Lung (tissue), 11 donors: ENCODE measurements at regions not wholly inside any gene's neighbourhood (a gene's known extent, or its start where the extent isn't known, plus 50 kb on each side); places are given as distances from the start of the nearest gene placed in this dataset.

Experiments used
- ATAC-seq: fragments of 200-7000 bp; cut with Tn5 transposase; one replicate; pipeline ENCODE4 v1.9.1; 2020; ENCODE audit warnings: moderate number of reproducible peaks; ENCODE audit not compliant: insufficient read depth, low FRiP score
- DNase-seq, 3 donors: peaks; one replicate each; pipeline ENCODE4 v3.0.0-alpha.2; 2013 to 2017
- H3K27ac ChIP-seq, 2 donors: one replicate each; pipeline ENCODE4 v1.5.1; 2013; ENCODE audit warnings: mild to moderate bottlenecking in 2 of 2, moderate library complexity in 2 of 2, control low read depth in 1 of 2, inconsistent platforms in 1 of 2, low read depth in 1 of 2, low read length in 1 of 2
- H3K27me3 ChIP-seq, 3 donors: one replicate each; pipeline ENCODE4 v1.5.1; 2013; ENCODE audit warnings: low read length in 2 of 3; ENCODE audit not compliant: control insufficient read depth in 3 of 3, insufficient read depth in 3 of 3
- H3K36me3 ChIP-seq, 4 donors: one replicate each; pipeline ENCODE4 v1.5.1; 2013; ENCODE audit warnings: low read length in 4 of 4, mild to moderate bottlenecking in 1 of 4, moderate library complexity in 1 of 4; ENCODE audit not compliant: control insufficient read depth in 4 of 4, insufficient read depth in 4 of 4
- H3K4me1 ChIP-seq, 5 donors: one replicate each; pipeline ENCODE4 v1.5.1; 2013; ENCODE audit warnings: low read length in 5 of 5, mild to moderate bottlenecking in 2 of 5, moderate library complexity in 1 of 5; ENCODE audit not compliant: control insufficient read depth in 5 of 5, insufficient read depth in 5 of 5
- H3K4me3 ChIP-seq: one replicate; pipeline ENCODE4 v1.5.1; 2013; ENCODE audit warnings: mild to moderate bottlenecking, control low read depth, moderate library complexity
- H3K9ac ChIP-seq, 2 donors: one replicate each; pipeline ENCODE4 v1.5.1; 2013; ENCODE audit warnings: low read length in 2 of 2, control low read depth in 1 of 2; ENCODE audit not compliant: insufficient read depth in 1 of 2
- H3K9me3 ChIP-seq, 4 donors: one replicate each; pipeline ENCODE4 v1.5.1; 2013; ENCODE audit warnings: low read length in 3 of 4, mild to moderate bottlenecking in 1 of 4, moderate library complexity in 1 of 4; ENCODE audit not compliant: control insufficient read depth in 4 of 4, insufficient read depth in 3 of 4
- WGBS, 2 donors: extraction: QIAGEN DNeasy Blood & Tissue Kit; methylation state at CpG; one replicate each; pipeline ENCODE4 v1.1.7; 2013; 5-methylcytosine and 5-hydroxymethylcytosine counted together
- TF ChIP-seq, protein P1 (sequence below): IDR thresholded peaks from 2 replicates; pipeline ENCODE4 v1.5.1; 2012; ENCODE audit warnings: mild to moderate bottlenecking; ENCODE audit errors: control extremely low read depth, extremely low read depth
- donor health status: control.
- donor health status: control.
- donor health status: Bipolar disorder and iron deficiency.
- donor health status: healthy.
- donor health status: DM: yes; HTN: yes; CAD: no.

DNA sequence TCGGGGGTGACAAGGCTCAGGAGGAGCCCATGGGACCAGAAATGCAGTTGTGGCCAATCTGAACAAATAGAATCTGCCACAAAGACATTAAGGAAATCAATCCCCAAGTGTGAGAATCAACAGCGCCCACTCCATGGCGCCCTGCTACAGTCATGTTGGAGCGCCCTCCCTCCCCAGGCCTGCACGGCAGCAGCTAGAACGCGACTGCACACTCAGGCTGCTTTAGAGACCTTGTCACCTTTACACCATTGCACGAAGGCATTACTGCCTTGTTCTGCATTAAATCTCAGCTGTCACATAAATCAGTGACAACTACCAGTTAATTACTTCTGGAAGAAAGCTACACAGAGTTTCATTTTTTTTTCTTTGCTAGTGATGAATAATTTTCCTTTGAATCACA, 98.7 kb upstream of the SPIN1 start:
- WGBS, 2 donors, result 93 to 96% methylated on average over 8 of the region's 8 CpGs

DNA sequence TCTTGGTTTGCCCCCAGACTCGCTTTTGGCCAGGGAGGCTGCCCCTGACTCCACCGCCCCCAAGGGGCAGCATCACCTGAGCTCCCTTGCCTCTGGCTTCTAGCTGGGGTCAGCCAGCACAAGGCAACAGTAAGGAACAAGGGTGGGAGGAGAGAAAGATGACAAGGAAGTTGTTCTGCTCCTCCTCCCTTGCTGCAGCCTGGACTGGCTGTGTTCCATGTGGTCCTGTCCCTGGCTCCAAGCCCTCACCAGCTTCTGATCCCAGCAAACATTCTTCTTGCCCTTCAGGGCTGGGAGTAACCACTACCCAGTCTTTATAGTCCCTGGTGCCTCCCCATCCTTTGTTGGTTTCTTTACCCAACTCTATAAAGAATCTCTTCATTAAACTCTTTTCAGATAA, 100.3 kb upstream of the SPIN1 start:
- Histone ChIP-seq H3K9me3 (peaks cover 0 to 6% (median 2%) of the 10 kb centered on the region in 4 donors), H3K4me1 (no peaks in the 10 kb centered on the region), H3K36me3 (no peaks in the 10 kb centered on the region), H3K9ac (no peak overlapping the region), H3K27me3 (no peaks in the 10 kb centered on the region), H3K4me3 (no peak overlapping the region), H3K27ac (no peak overlapping the region)
- ATAC-seq (no peak), DNase-seq (no peak)
- WGBS, 2 donors, result 93 to 94% methylated on average over 2 of the region's 2 CpGs
- TF ChIP-seq, protein P1, sequence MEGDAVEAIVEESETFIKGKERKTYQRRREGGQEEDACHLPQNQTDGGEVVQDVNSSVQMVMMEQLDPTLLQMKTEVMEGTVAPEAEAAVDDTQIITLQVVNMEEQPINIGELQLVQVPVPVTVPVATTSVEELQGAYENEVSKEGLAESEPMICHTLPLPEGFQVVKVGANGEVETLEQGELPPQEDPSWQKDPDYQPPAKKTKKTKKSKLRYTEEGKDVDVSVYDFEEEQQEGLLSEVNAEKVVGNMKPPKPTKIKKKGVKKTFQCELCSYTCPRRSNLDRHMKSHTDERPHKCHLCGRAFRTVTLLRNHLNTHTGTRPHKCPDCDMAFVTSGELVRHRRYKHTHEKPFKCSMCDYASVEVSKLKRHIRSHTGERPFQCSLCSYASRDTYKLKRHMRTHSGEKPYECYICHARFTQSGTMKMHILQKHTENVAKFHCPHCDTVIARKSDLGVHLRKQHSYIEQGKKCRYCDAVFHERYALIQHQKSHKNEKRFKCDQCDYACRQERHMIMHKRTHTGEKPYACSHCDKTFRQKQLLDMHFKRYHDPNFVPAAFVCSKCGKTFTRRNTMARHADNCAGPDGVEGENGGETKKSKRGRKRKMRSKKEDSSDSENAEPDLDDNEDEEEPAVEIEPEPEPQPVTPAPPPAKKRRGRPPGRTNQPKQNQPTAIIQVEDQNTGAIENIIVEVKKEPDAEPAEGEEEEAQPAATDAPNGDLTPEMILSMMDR, result no peak

More for the DNA sequence above, 98.7 kb upstream of the SPIN1 start:
- no peak overlapping the region for H3K4me3 ChIP-seq
- ATAC-seq (no peak), DNase-seq (no peak)
- peaks cover 0 to 3% (median 0%) of the 10 kb centered on the region in 4 donors for H3K9me3 ChIP-seq
- no peaks in the 10 kb centered on the region for H3K4me1 ChIP-seq
- TF ChIP-seq, protein P1, result no peak
- H3K9ac ChIP-seq, result no peak overlapping the region
- no peaks in the 10 kb centered on the region for H3K27me3 ChIP-seq
- no peak overlapping the region for H3K27ac ChIP-seq
- H3K36me3 ChIP-seq, result no peaks in the 10 kb centered on the region

DNA sequence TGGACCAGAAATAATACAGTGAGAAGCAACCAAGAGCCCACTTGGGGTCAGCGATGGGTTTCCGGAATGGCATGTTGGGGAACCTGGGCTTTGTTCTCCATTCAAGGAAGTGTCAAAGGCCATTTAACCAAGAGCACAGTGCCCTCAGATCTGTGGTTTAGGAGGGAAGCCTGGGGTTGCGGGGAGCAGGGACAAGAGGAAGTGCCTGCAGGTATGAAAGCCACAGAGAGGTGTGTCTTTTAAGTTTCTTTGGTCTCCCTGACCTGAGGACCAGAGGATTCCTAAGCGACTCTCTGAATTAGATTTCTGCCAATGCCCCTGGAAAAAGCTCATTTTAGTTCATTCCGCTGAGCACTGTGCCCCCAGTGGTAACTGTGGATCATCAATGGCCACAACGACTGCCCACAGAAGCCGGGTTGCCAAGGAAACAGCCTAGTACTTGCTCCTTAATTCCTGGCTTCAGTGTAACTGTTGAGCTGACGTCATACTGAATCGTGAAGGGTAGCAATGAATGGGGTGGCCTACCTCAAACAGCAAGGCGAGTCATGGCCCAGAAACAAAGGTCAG, 107.3 kb upstream of the SPIN1 start:
- 40 to 54% methylated on average over 10 of the region's 10 CpGs for WGBS, 2 donors
- no peak overlapping the region for H3K4me3 ChIP-seq
- TF ChIP-seq, protein P1, result no peak
- no peaks in the 10 kb centered on the region for H3K36me3 ChIP-seq
- ATAC-seq (no peak), DNase-seq (peak in 1 of 3 donors; percentile 24)
- H3K27me3 ChIP-seq, result no peaks in the 10 kb centered on the region
- no peak overlapping the region for H3K9ac ChIP-seq
- peaks cover 0 to 5% (median 1%) of the 10 kb centered on the region in 4 donors for H3K9me3 ChIP-seq
- H3K4me1 ChIP-seq, result no peaks in the 10 kb centered on the region
- no peak overlapping the region for H3K27ac ChIP-seq

DNA sequence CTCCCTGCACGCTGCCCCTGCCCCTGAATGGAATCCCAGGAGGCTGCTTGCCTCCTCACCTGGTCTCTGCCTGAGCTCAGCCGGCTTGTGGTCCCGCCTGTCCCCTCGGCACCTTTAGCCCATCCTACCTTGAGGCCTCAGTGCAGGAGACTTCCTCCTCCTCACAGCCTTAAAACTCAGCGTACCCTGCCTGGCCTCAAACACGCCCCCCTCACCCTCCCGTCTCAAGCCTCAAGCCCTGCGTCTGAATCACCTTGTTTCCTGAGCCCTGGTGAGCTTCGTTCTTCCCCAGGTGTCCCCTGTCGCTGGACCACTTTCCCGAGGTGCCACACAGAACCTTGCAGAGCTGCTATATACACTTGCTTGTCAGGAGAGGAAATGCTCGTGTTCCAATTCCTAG, 110.2 kb upstream of the SPIN1 start:
- no peak for DNase-seq

More for the DNA sequence above, 110.2 kb upstream of the SPIN1 start:
- Histone ChIP-seq H3K27ac (no peak overlapping the region), H3K9ac (no peak overlapping the region), H3K36me3 (no peaks in the 10 kb centered on the region), H3K4me1 (no peaks in the 10 kb centered on the region), H3K9me3 (no peaks in the 10 kb centered on the region), H3K4me3 (no peak overlapping the region), H3K27me3 (no peaks in the 10 kb centered on the region)
- no peak for ATAC-seq
- WGBS, 2 donors, result 67 to 89% methylated on average over 12 of the region's 12 CpGs
- TF ChIP-seq, protein P1, result no peak
